A673 (cell line): ENCODE measurements at regions not wholly inside any gene's neighbourhood (a gene's known extent, or its start where the extent isn't known, plus 50 kb on each side); places are given as distances from the start of the nearest gene placed in this dataset.

Experiments
- CTCF ChIP-seq: fragments of 300-800, 200-600 bp; sonication (generic); conservative IDR thresholded peaks from 2 replicates; pipeline ENCODE4 v1.5.1; 2017; ENCODE audit warnings: low read depth, mild to moderate bottlenecking, antibody characterized with exemption, low read length, moderate library complexity, mixed read lengths
- EZH2 ChIP-seq: fragments of 200-600 bp; sonication (generic); IDR thresholded peaks from 2 replicates; pipeline ENCODE4 v1.6.1; 2017; ENCODE audit warnings: borderline replicate concordance, low read depth, mild to moderate bottlenecking, mixed read lengths, antibody characterized with exemption, low read length; ENCODE audit not compliant: poor library complexity, severe bottlenecking

GRCh38 chr6:95830859-95831557 is 184.8 kb upstream of the FUT9 start:
- no peak for TF ChIP-seq EZH2
- TF ChIP-seq CTCF, result no peak
